H1 (cell line): ENCODE measurements at regions not wholly inside any gene's neighbourhood (a gene's known extent, or its start where the extent isn't known, plus 50 kb on each side); places are given as distances from the start of the nearest gene placed in this dataset.

Experiments used
- CTCF ChIA-PET: fragments of 300-600 bp; sonication (Branson Sonifier 250); formaldehyde crosslinking; loops from one replicate; lab custom pipeline; 2021; ENCODE audit not compliant: partially characterized antibody; lab: Charles Lee
- POLR2A ChIA-PET: fragments of 300-600 bp; sonication (Branson Sonifier 250); formaldehyde crosslinking; loops from one replicate; lab custom pipeline; 2021; ENCODE audit warnings: inconsistent platforms; ENCODE audit not compliant: partially characterized antibody; lab: Charles Lee
- DNase-seq, 2 experiments: peaks; one replicate each; pipeline versions ENCODE4 v3.0.0 to v3.0.0-alpha.2; 2010 to 2022; ENCODE audit warnings: low spot score in 2 of 2, low read depth in 1 of 2, mixed read lengths in 1 of 2
- FAIRE-seq: peaks from 2 replicates; lab custom pipeline; 2011; peaks lifted over from hg19 to GRCh38; lab: Jason Lieb, UNC
- H2AFZ ChIP-seq: 2 replicates; pipeline ENCODE4 v1.8.1; 2012; ENCODE audit warnings: low read length, inconsistent platforms
- H2AK5ac ChIP-seq: 2 replicates; pipeline ENCODE4 v1.6.1; 2013; ENCODE audit warnings: low read depth, low read length
- H2BK120ac ChIP-seq: replicated peaks from 2 replicates; pipeline ENCODE3; 2013; ENCODE audit warnings: low read depth, low read length, inconsistent platforms
- H2BK12ac ChIP-seq: 2 replicates; pipeline ENCODE4 v1.6.1; 2013; ENCODE audit warnings: low read depth, low read length
- H2BK15ac ChIP-seq: 2 replicates; pipeline ENCODE4 v1.6.1; 2013; ENCODE audit warnings: low read length
- H2BK20ac ChIP-seq: 2 replicates; pipeline ENCODE4 v1.6.1; 2013; ENCODE audit warnings: low read length
- H2BK5ac ChIP-seq: 2 replicates; pipeline ENCODE4 v1.6.1; 2013; ENCODE audit warnings: low read depth, low read length
- H3K14ac ChIP-seq: 2 replicates; pipeline ENCODE4 v1.6.1; 2013; ENCODE audit warnings: inconsistent platforms; ENCODE audit not compliant: insufficient read length
- H3K18ac ChIP-seq: 2 replicates; pipeline ENCODE4 v1.6.1; 2013; ENCODE audit warnings: low read length; ENCODE audit errors: extremely low read depth
- H3K23ac ChIP-seq: 2 replicates; pipeline ENCODE4 v1.6.1; 2013; ENCODE audit warnings: inconsistent platforms; ENCODE audit not compliant: insufficient read length
- H3K23me2 ChIP-seq: 2 replicates; pipeline ENCODE4 v1.6.1; 2013; ENCODE audit warnings: low read depth, low read length
- H3K27ac ChIP-seq: 2 replicates; pipeline ENCODE4 v1.6.1; 2011; ENCODE audit warnings: low read depth, low read length, inconsistent platforms
- H3K27me3 ChIP-seq, 4 experiments: replicated peaks in 1 of 4; 1 replicate in 1 of 4; 2 replicates in 3 of 4; pipeline versions ENCODE4 v1.6.1 to v1.8.1; 2011 to 2013; ENCODE audit warnings: low read length in 3 of 4, mild to moderate bottlenecking in 3 of 4, inconsistent platforms in 2 of 4, mixed read lengths in 2 of 4, moderate library complexity in 1 of 4; ENCODE audit not compliant: control insufficient read depth in 3 of 4, insufficient read depth in 3 of 4; ENCODE audit errors: extremely low read depth in 1 of 4
- H3K36me3 ChIP-seq, 4 experiments: 2 replicates each; pipeline versions ENCODE4 v1.6.1 to v1.8.1; 2011 to 2013; ENCODE audit warnings: mild to moderate bottlenecking in 4 of 4, low read length in 3 of 4, moderate library complexity in 2 of 4, control low read depth in 1 of 4, inconsistent platforms in 1 of 4; ENCODE audit not compliant: insufficient read depth in 4 of 4, control insufficient read depth in 2 of 4
- H3K4ac ChIP-seq: replicated peaks from 2 replicates; pipeline ENCODE3; 2013; ENCODE audit warnings: low read length, low read depth, mixed read lengths, inconsistent platforms; ENCODE audit not compliant: insufficient read length
- H3K4me1 ChIP-seq, 4 experiments: replicated peaks in 1 of 4; 1 replicate in 1 of 4; 2 replicates in 3 of 4; pipeline versions ENCODE4 v1.6.1 to v1.8.1; 2011 to 2013; ENCODE audit warnings: low read length in 3 of 4, inconsistent platforms in 2 of 4, mixed read lengths in 1 of 4; ENCODE audit not compliant: insufficient read depth in 4 of 4, control insufficient read depth in 3 of 4
- H3K4me2 ChIP-seq, 2 experiments: 2 replicates each; pipeline versions ENCODE4 v1.6.1 to v1.8.1; 2011 to 2013; ENCODE audit warnings: low read depth in 2 of 2, low read length in 2 of 2, control low read depth in 1 of 2, inconsistent platforms in 1 of 2, mild to moderate bottlenecking in 1 of 2; ENCODE audit not compliant: insufficient read depth in 1 of 2
- H3K4me3 ChIP-seq, 4 experiments: fragments of 200-600, 300-600 bp in 1 of 4; sonication (generic), shearing (Covaris generic), sonication (Bioruptor Twin) in 1 of 4; 2 replicates each; pipeline versions ENCODE4 v1.5.1 to v1.8.1; 2011 to 2016; ENCODE audit warnings: low read length in 4 of 4, low read depth in 3 of 4, control low read depth in 2 of 4, inconsistent platforms in 2 of 4, mild to moderate bottlenecking in 2 of 4, mixed read lengths in 1 of 4, moderate library complexity in 1 of 4; ENCODE audit not compliant: insufficient read depth in 2 of 4; ENCODE audit errors: extremely low read depth in 1 of 4
- H3K56ac ChIP-seq: replicated peaks from 2 replicates; pipeline ENCODE3; 2013; ENCODE audit warnings: low read depth, mild to moderate bottlenecking, mixed read lengths, low read length, inconsistent platforms; ENCODE audit not compliant: insufficient read length
- H3K79me1 ChIP-seq: 2 replicates; pipeline ENCODE4 v1.6.1; 2013; ENCODE audit warnings: low read depth, low read length, control low read depth
- H3K79me2 ChIP-seq, 2 experiments: 2 replicates each; pipeline versions ENCODE4 v1.6.1 to v1.8.1; 2012 to 2013; ENCODE audit warnings: low read length in 2 of 2, mild to moderate bottlenecking in 2 of 2, inconsistent platforms in 1 of 2; ENCODE audit not compliant: insufficient read depth in 2 of 2, control insufficient read depth in 1 of 2
- H3K9ac ChIP-seq, 4 experiments: replicated peaks in 1 of 4; 1 replicate in 1 of 4; 2 replicates in 3 of 4; pipeline versions ENCODE4 v1.6.1 to v1.8.1; 2011 to 2013; ENCODE audit warnings: low read depth in 3 of 4, low read length in 3 of 4, control low read depth in 2 of 4, mild to moderate bottlenecking in 2 of 4, moderate library complexity in 2 of 4, inconsistent platforms in 1 of 4; ENCODE audit errors: extremely low read depth in 1 of 4
- H3K9me3 ChIP-seq, 2 experiments: 2 replicates each; pipeline versions ENCODE4 v1.6.1 to v1.8.1; 2012 to 2013; ENCODE audit warnings: mild to moderate bottlenecking in 2 of 2, moderate library complexity in 2 of 2, control low read depth in 1 of 2, inconsistent platforms in 1 of 2, low read depth in 1 of 2, low read length in 1 of 2, mixed read lengths in 1 of 2; ENCODE audit not compliant: insufficient read depth in 2 of 2
- H4K20me1 ChIP-seq, 2 experiments: replicated peaks in 1 of 2; 2 replicates each; pipeline versions ENCODE3 to v1.8.1; 2011 to 2013; ENCODE audit warnings: inconsistent platforms in 2 of 2, low read length in 2 of 2, mild to moderate bottlenecking in 1 of 2; ENCODE audit not compliant: insufficient read depth in 2 of 2, control insufficient read depth in 1 of 2
- H4K5ac ChIP-seq: 2 replicates; pipeline ENCODE4 v1.6.1; 2013; ENCODE audit warnings: low read length, low read depth, mixed read lengths, inconsistent platforms; ENCODE audit not compliant: insufficient read length
- H4K8ac ChIP-seq: 2 replicates; pipeline ENCODE4 v1.8.0; 2013; ENCODE audit warnings: mild to moderate bottlenecking, moderate library complexity, low read length, inconsistent platforms; ENCODE audit not compliant: insufficient read depth; ENCODE audit errors: extremely low read depth
- H4K91ac ChIP-seq: replicated peaks from 2 replicates; pipeline ENCODE3; 2013; ENCODE audit warnings: low read length, mixed read lengths, inconsistent platforms; ENCODE audit not compliant: insufficient read length
- HDAC6 ChIP-seq: IDR thresholded peaks from one replicate; pipeline ENCODE4 v1.7.1; 2012; ENCODE audit warnings: low read depth, mild to moderate bottlenecking, inconsistent platforms, low read length, moderate library complexity
- SIX5 ChIP-seq: IDR thresholded peaks from 2 replicates; pipeline ENCODE4 v1.6.1; 2011; ENCODE audit warnings: mild to moderate bottlenecking, low read depth, low read length
- WGBS, 2 experiments: shearing (Covaris generic) in 1 of 2; methylation state at CpG; one replicate each; pipeline versions ENCODE4 v1.1.6 to v1.1.7; 2013 to 2015; ENCODE audit warnings: low lambda C conversion rate in 2 of 2, mixed read lengths in 2 of 2, inconsistent platforms in 1 of 2, low coverage in 1 of 2, missing lambda C conversion rate in 1 of 2; ENCODE audit not compliant: insufficient replicate concordance in 2 of 2, insufficient coverage in 1 of 2, insufficient read length in 1 of 2; ENCODE audit errors: extremely low coverage in 1 of 2, missing lambda C conversion rate in 1 of 2; 5-methylcytosine and 5-hydroxymethylcytosine counted together

DNA sequence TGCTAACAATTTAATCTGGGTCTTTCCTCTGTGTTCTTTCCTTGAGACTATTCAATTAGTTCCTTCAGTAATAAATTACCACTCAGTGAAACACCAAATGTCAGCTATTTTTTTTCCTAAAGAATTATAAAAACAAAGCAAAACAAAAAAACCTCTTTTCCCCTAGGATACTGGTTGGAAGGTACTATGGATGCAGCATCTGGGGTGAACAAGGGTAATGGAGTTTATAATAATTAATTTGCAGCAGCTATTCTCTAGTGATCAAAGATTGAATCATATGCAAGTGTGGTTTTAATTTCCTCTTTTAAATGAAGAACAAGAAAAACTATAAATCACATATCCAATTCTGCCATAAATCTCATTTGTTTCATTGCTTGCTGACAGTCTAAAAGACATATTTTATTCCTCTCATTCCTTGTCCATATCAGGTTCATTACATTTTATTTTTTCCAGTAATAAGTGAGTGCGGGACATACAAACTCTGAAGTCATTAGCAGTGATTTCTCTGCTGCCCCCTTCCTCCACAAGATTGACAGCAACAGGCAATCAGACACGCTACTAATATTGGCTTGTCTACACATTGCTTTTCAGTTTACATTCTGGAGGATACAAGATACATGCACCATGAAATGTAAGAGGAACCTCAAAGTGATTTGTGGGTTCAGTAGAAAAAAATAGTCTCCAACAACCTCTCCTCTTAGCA is 1093.4 kb upstream of the SLIT2 start:
- H2BK12ac ChIP-seq, result no peak overlapping the region
- no peaks in the 10 kb centered on the region for H3K4me1 ChIP-seq
- no peak overlapping the region for H2BK120ac ChIP-seq
- no peak overlapping the region for H3K18ac ChIP-seq
- no peak overlapping the region for H2AK5ac ChIP-seq
- H3K4ac ChIP-seq, result no peak overlapping the region
- H4K5ac ChIP-seq, result no peak overlapping the region
- H3K9me3 ChIP-seq, result 0 out of 4 replicates have a peak, but pooled peaks cover 0 to 4% of the 10 kb centered on the region in 2 experiments
- no peak overlapping the region for H3K4me3 ChIP-seq
- no peak overlapping the region for H3K9ac ChIP-seq
- H3K23ac ChIP-seq, result no peak overlapping the region
- no peak overlapping the region for H3K56ac ChIP-seq
- H3K23me2 ChIP-seq, result no peaks in the 10 kb centered on the region
- H3K79me2 ChIP-seq, result no peaks in the 10 kb centered on the region
- H3K79me1 ChIP-seq, result no peaks in the 10 kb centered on the region
- 90% methylated on average over 2 of the region's 2 CpGs; no CpG with 5 or more reads in 1 of the 2 experiments for WGBS, 2 experiments
- no peak overlapping the region for H2BK5ac ChIP-seq
- no peak overlapping the region for H3K4me2 ChIP-seq
- no peak for FAIRE-seq
- no peaks in the 10 kb centered on the region for H3K27me3 ChIP-seq
- H3K27ac ChIP-seq, result no peak overlapping the region
- DNase-seq, result no peak
- no peak overlapping the region for H2BK15ac ChIP-seq
- no peak overlapping the region for H2BK20ac ChIP-seq
- H4K91ac ChIP-seq, result no peak overlapping the region
- no peak overlapping the region for H2AFZ ChIP-seq
- CTCF ChIA-PET, result interaction anchor here (0.7 kb wide), 1 partner anchor 1482 kb away, joined by 3 read pairs; no protein-coding TSS in a partner anchor
- no peaks in the 10 kb centered on the region for H4K20me1 ChIP-seq
- H3K14ac ChIP-seq, result no peak overlapping the region
- no peaks in the 10 kb centered on the region for H3K36me3 ChIP-seq
- POLR2A ChIA-PET, result no interaction called here
- TF ChIP-seq HDAC6, result no peak
- TF ChIP-seq SIX5, result 0 out of 2 replicates have a peak, but pooled peaks have one; percentile 2
- no peak overlapping the region for H4K8ac ChIP-seq
